Gastroesophageal sphincter (tissue), 3 donors: ENCODE measurements at regions not wholly inside any gene's neighbourhood (a gene's known extent, or its start where the extent isn't known, plus 50 kb on each side); places are given as distances from the start of the nearest gene placed in this dataset.

Experiments
- POLR2A ChIP-seq, 2 donors: fragments of 450-650 bp; IDR thresholded peaks; one replicate each; pipeline ENCODE4 v1.6.1; 2017; ENCODE audit warnings: antibody characterized with exemption in 2 of 2, mild to moderate bottlenecking in 2 of 2, moderate library complexity in 1 of 2
- POLR2AphosphoS5 ChIP-seq: sonication (generic); formaldehyde crosslinking; IDR thresholded peaks from one replicate; pipeline ENCODE4 v1.6.1; 2017; ENCODE audit warnings: antibody characterized with exemption
- TF ChIP-seq, protein P1 (sequence below), 4 experiments: fragments of 200-600 bp in 2 of 4; fragments of 450-650 bp in 2 of 4; sonication (generic) in 1 of 4; IDR thresholded peaks; one replicate each; pipeline ENCODE4 v1.5.1; 2017 to 2019; ENCODE audit warnings: antibody characterized with exemption in 4 of 4, mild to moderate bottlenecking in 2 of 4, moderate library complexity in 2 of 4

DNA sequence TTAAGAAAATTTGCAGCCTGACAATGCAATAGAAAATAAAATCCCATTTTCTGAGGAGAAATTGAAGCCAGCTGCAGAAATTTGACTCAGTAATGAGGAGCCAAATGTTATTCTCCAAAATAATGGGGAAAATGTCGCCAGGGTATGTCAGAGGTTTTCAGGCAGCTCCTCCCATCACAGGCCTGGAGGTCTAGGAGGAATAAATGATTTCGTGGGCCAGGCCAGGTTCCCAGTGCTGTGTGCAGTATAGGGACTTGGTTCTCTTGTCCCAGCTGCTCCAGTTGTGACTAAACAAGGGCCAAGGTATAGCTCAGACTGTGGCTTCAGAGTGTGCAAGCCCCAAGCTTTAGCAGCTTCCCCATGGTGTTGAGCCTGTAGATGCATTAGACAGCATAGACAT, 1240.8 kb upstream of the ADGRB3 start:
- TF ChIP-seq, protein P1, sequence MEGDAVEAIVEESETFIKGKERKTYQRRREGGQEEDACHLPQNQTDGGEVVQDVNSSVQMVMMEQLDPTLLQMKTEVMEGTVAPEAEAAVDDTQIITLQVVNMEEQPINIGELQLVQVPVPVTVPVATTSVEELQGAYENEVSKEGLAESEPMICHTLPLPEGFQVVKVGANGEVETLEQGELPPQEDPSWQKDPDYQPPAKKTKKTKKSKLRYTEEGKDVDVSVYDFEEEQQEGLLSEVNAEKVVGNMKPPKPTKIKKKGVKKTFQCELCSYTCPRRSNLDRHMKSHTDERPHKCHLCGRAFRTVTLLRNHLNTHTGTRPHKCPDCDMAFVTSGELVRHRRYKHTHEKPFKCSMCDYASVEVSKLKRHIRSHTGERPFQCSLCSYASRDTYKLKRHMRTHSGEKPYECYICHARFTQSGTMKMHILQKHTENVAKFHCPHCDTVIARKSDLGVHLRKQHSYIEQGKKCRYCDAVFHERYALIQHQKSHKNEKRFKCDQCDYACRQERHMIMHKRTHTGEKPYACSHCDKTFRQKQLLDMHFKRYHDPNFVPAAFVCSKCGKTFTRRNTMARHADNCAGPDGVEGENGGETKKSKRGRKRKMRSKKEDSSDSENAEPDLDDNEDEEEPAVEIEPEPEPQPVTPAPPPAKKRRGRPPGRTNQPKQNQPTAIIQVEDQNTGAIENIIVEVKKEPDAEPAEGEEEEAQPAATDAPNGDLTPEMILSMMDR (IDR thresholded peaks at IDR 0.05): no peak
- TF ChIP-seq POLR2AphosphoS5: no peak
- TF ChIP-seq POLR2A (IDR thresholded peaks at IDR 0.05): no peak
